HG03520 (cell line): ENCODE measurements at regions not wholly inside any gene's neighbourhood (a gene's known extent, or its start where the extent isn't known, plus 50 kb on each side); places are given as distances from the start of the nearest gene placed in this dataset.
"Not testable (repeated sequence)": the region's sequence is repeated elsewhere in the genome, so short reads cannot be mapped to it uniquely, and the experiment has no call there.

Experiments
- ATAC-seq: cut with Tn5 transposase; IDR thresholded peaks from one replicate; pipeline ENCODE4 v1.9.1; 2021; ENCODE audit warnings: mild to moderate bottlenecking, moderate library complexity; ENCODE audit not compliant: unreplicated experiment

GRCh38 chr13:83498481-83499190, 383.6 kb downstream of the SLITRK1 start:
- ATAC-seq, result no peak

- no peak for ATAC-seq
These were observed 384.2 kb downstream of the SLITRK1 start for GRCh38 chr13:83498045-83498444.

GRCh38 chr13:83496501-83496900, 385.8 kb downstream of the SLITRK1 start:
- no peak for ATAC-seq

- no peak for ATAC-seq
These were observed 397.2 kb downstream of the SLITRK1 start for GRCh38 chr13:83485101-83485500.

GRCh38 chr13:83471011-83471410, 411.3 kb downstream of the SLITRK1 start:
- no peak for ATAC-seq

GRCh38 chr13:83470133-83470797, 412.0 kb downstream of the SLITRK1 start:
- no peak for ATAC-seq

GRCh38 chr13:83453723-83454122, 428.6 kb downstream of the SLITRK1 start:
- ATAC-seq, result no peak

- no peak for ATAC-seq
These were observed 429.0 kb downstream of the SLITRK1 start for GRCh38 chr13:83453300-83453699.

GRCh38 chr13:83452292-83452950, 429.9 kb downstream of the SLITRK1 start:
- ATAC-seq, result no peak

GRCh38 chr13:83450591-83450990, 431.7 kb downstream of the SLITRK1 start:
- no peak for ATAC-seq

GRCh38 chr13:83449668-83450395, 432.4 kb downstream of the SLITRK1 start:
- ATAC-seq, result no peak

- no peak for ATAC-seq
These were observed 441.8 kb downstream of the SLITRK1 start for GRCh38 chr13:83440465-83440864.

GRCh38 chr13:83439464-83439863, 442.8 kb downstream of the SLITRK1 start:
- not testable (repeated sequence) for ATAC-seq

- no peak for ATAC-seq
These were observed 458.4 kb downstream of the SLITRK1 start for GRCh38 chr13:83423861-83424260.

GRCh38 chr13:83423381-83423780, 458.9 kb downstream of the SLITRK1 start:
- ATAC-seq, result no peak

- ATAC-seq, result no peak
These were observed 467.9 kb downstream of the SLITRK1 start for GRCh38 chr13:83414393-83414792.

GRCh38 chr13:83386609-83387008, 495.7 kb downstream of the SLITRK1 start:
- ATAC-seq, result no peak

- no peak for ATAC-seq
These were observed 503.4 kb downstream of the SLITRK1 start for GRCh38 chr13:83378908-83379307.

- ATAC-seq, result no peak
These were observed 504.8 kb downstream of the SLITRK1 start for GRCh38 chr13:83377491-83377890.

GRCh38 chr13:83372786-83373185, 509.5 kb downstream of the SLITRK1 start:
- ATAC-seq, result no peak

GRCh38 chr13:83365723-83366122, 516.6 kb downstream of the SLITRK1 start:
- ATAC-seq, result no peak
